Aorta (tissue), 5 donors: ENCODE measurements at regions not wholly inside any gene's neighbourhood (a gene's known extent, or its start where the extent isn't known, plus 50 kb on each side); places are given as distances from the start of the nearest gene placed in this dataset.
A peak's percentile ranks its signal among the peaks of the same experiment; 100 is the strongest.

Experiments used
- ATAC-seq: fragments of 200-7000 bp; cut with Tn5 transposase; one replicate; pipeline ENCODE4 v1.9.1; 2022; ENCODE audit warnings: moderate library complexity; ENCODE audit not compliant: low FRiP score
- DNase-seq, 2 donors: peaks; one replicate each; pipeline ENCODE4 v3.0.0-alpha.2; 2020
- H3K27ac ChIP-seq, 2 donors: one replicate each; pipeline ENCODE4 v1.5.1; 2013; ENCODE audit warnings: low read length in 2 of 2, mild to moderate bottlenecking in 2 of 2, moderate library complexity in 2 of 2, control low read depth in 1 of 2, inconsistent platforms in 1 of 2, low read depth in 1 of 2
- H3K27me3 ChIP-seq, 2 donors: one replicate each; pipeline ENCODE4 v1.6.1; 2013; ENCODE audit warnings: control low read depth in 1 of 2, low read length in 1 of 2, mild to moderate bottlenecking in 1 of 2, moderate library complexity in 1 of 2; ENCODE audit not compliant: insufficient read depth in 2 of 2, control insufficient read depth in 1 of 2
- H3K36me3 ChIP-seq, 2 donors: one replicate each; pipeline ENCODE4 v1.6.1; 2013; ENCODE audit warnings: control low read depth in 1 of 2, low read length in 1 of 2, mild to moderate bottlenecking in 1 of 2; ENCODE audit not compliant: insufficient read depth in 2 of 2, control insufficient read depth in 1 of 2
- H3K4me1 ChIP-seq, 2 donors: one replicate each; pipeline ENCODE4 v1.6.1; 2013; ENCODE audit warnings: low read length in 2 of 2, control low read depth in 1 of 2, mild to moderate bottlenecking in 1 of 2, moderate library complexity in 1 of 2; ENCODE audit not compliant: insufficient read depth in 2 of 2, control insufficient read depth in 1 of 2
- H3K4me3 ChIP-seq, 2 donors: one replicate each; pipeline ENCODE4 v1.5.1; 2013; ENCODE audit warnings: low read length in 2 of 2, control low read depth in 1 of 2, mild to moderate bottlenecking in 1 of 2
- H3K9me3 ChIP-seq: one replicate; pipeline ENCODE4 v1.6.1; 2013; ENCODE audit warnings: mild to moderate bottlenecking, low read length; ENCODE audit not compliant: control insufficient read depth
- WGBS, 2 donors: extraction: QIAGEN DNeasy Blood & Tissue Kit; methylation state at CpG; one replicate each; pipeline ENCODE4 v1.1.7; 2013; 5-methylcytosine and 5-hydroxymethylcytosine counted together
- intact Hi-C, 2 donors: fragments of 100-400 bp; cut with DNase I; formaldehyde crosslinking; loops; one replicate each; pipeline versions ENCODE4 v1.14.2 to v1.15.0; 2022
- donor health status: healthy with polysubstance abuse.
- donor health status: Bipolar disorder and iron deficiency.
- donor health status: DM: no; HTN: no; CAD: no.
- donor health status: DM: no; HTN: no; CAD: no.
- donor health status: DM: yes; HTN: yes; CAD: no.

GRCh38 chr2:14324308-14324707, 308.2 kb upstream of the LRATD1 start:
- peaks cover under 1% of the 10 kb centered on the region for H3K9me3 ChIP-seq
- intact Hi-C loops = no loop called here
- H3K4me3 ChIP-seq = no peak overlapping the region
- H3K36me3 ChIP-seq = no peaks in the 10 kb centered on the region
- 59 to 68% methylated on average over 2 of the region's 2 CpGs for WGBS, 2 donors
- no peaks in the 10 kb centered on the region for H3K27me3 ChIP-seq
- ATAC-seq = no peak
- no peak overlapping the region for H3K27ac ChIP-seq
- H3K4me1 ChIP-seq = no peaks in the 10 kb centered on the region
- DNase-seq = no peak

GRCh38 chr2:14330884-14331283, 301.6 kb upstream of the LRATD1 start:
- Histone ChIP-seq H3K9me3 (no peaks in the 10 kb centered on the region), H3K4me3 (no peak overlapping the region), H3K27ac (no peak overlapping the region), H3K27me3 (no peaks in the 10 kb centered on the region), H3K4me1 (no peaks in the 10 kb centered on the region), H3K36me3 (no peaks in the 10 kb centered on the region)
- intact Hi-C loops = no loop called here
- DNase-seq (no peak), ATAC-seq (no peak)

- no peaks in the 10 kb centered on the region for H3K36me3 ChIP-seq
- ATAC-seq (no peak), DNase-seq (no peak)
- H3K4me3 ChIP-seq = no peak overlapping the region
- 28 to 30% methylated on average over 2 of the region's 2 CpGs for WGBS, 2 donors
- no peaks in the 10 kb centered on the region for H3K4me1 ChIP-seq
- H3K9me3 ChIP-seq = no peaks in the 10 kb centered on the region
- H3K27me3 ChIP-seq = no peaks in the 10 kb centered on the region
- intact Hi-C loops = no loop called here
- no peak overlapping the region for H3K27ac ChIP-seq
Observed at GRCh38 chr2:14336759-14337382, 295.6 kb upstream of the LRATD1 start.

- DNase-seq (no peak), ATAC-seq (no peak)
- Histone ChIP-seq H3K4me1 (no peaks in the 10 kb centered on the region), H3K4me3 (no peak overlapping the region), H3K9me3 (no peaks in the 10 kb centered on the region), H3K27me3 (no peaks in the 10 kb centered on the region), H3K36me3 (no peaks in the 10 kb centered on the region), H3K27ac (no peak overlapping the region)
- intact Hi-C loops = no loop called here
- WGBS, 2 donors = 75 to 81% methylated on average over 3 of the region's 3 CpGs
Observed at GRCh38 chr2:14340703-14341102, 291.8 kb upstream of the LRATD1 start.

GRCh38 chr2:14342313-14342712, 290.2 kb upstream of the LRATD1 start:
- no peak overlapping the region for H3K27ac ChIP-seq
- 83 to 87% methylated on average over 3 of the region's 3 CpGs for WGBS, 2 donors
- H3K4me3 ChIP-seq = no peak overlapping the region
- ATAC-seq (peak; percentile 63), DNase-seq (no peak)
- intact Hi-C loops = no loop called here
- no peaks in the 10 kb centered on the region for H3K27me3 ChIP-seq
- no peaks in the 10 kb centered on the region for H3K9me3 ChIP-seq
- H3K36me3 ChIP-seq = no peaks in the 10 kb centered on the region
- H3K4me1 ChIP-seq = no peaks in the 10 kb centered on the region

GRCh38 chr2:14344355-14344754, 288.2 kb upstream of the LRATD1 start:
- intact Hi-C loops = no loop called here
- ATAC-seq (no peak), DNase-seq (no peak)
- Histone ChIP-seq H3K9me3 (no peaks in the 10 kb centered on the region), H3K4me3 (no peak overlapping the region), H3K4me1 (peaks cover 0 to 1% of the 10 kb centered on the region in 2 donors), H3K27me3 (no peaks in the 10 kb centered on the region), H3K36me3 (no peaks in the 10 kb centered on the region), H3K27ac (no peak overlapping the region)
- 86% methylated on average over 5 of the region's 5 CpGs for WGBS, 2 donors

GRCh38 chr2:14348247-14348646, 284.3 kb upstream of the LRATD1 start:
- intact Hi-C loops = no loop called here
- Histone ChIP-seq H3K36me3 (no peaks in the 10 kb centered on the region), H3K27me3 (no peaks in the 10 kb centered on the region), H3K4me1 (peaks cover 0 to 1% of the 10 kb centered on the region in 2 donors), H3K9me3 (no peaks in the 10 kb centered on the region), H3K4me3 (no peak overlapping the region), H3K27ac (no peak overlapping the region)
- ATAC-seq = no peak
- WGBS, 2 donors = 67 to 69% methylated on average over 8 of the region's 8 CpGs
- DNase-seq = no peak

GRCh38 chr2:14350856-14351255, 281.7 kb upstream of the LRATD1 start:
- no peak for ATAC-seq
- intact Hi-C loops = no loop called here

GRCh38 chr2:14352067-14352466, 280.4 kb upstream of the LRATD1 start:
- DNase-seq (no peak), ATAC-seq (no peak)
- no peaks in the 10 kb centered on the region for H3K36me3 ChIP-seq
- peaks cover 0 to 1% of the 10 kb centered on the region in 2 donors for H3K4me1 ChIP-seq
- H3K27ac ChIP-seq = no peak overlapping the region
- H3K27me3 ChIP-seq = no peaks in the 10 kb centered on the region
- intact Hi-C loops = no loop called here
- no peak overlapping the region for H3K4me3 ChIP-seq
- H3K9me3 ChIP-seq = no peaks in the 10 kb centered on the region

More at GRCh38 chr2:14350856-14351255, 281.7 kb upstream of the LRATD1 start:
- Histone ChIP-seq H3K27ac (no peak overlapping the region), H3K27me3 (no peaks in the 10 kb centered on the region), H3K4me1 (peaks cover 0 to 1% of the 10 kb centered on the region in 2 donors), H3K4me3 (no peak overlapping the region), H3K36me3 (no peaks in the 10 kb centered on the region), H3K9me3 (no peaks in the 10 kb centered on the region)
- DNase-seq = no peak
